ENCODE measurements at regions not wholly inside any gene's neighbourhood (a gene's known extent, or its start where the extent isn't known, plus 50 kb on each side); places are given as distances from the start of the nearest gene placed in this dataset.

DNA sequence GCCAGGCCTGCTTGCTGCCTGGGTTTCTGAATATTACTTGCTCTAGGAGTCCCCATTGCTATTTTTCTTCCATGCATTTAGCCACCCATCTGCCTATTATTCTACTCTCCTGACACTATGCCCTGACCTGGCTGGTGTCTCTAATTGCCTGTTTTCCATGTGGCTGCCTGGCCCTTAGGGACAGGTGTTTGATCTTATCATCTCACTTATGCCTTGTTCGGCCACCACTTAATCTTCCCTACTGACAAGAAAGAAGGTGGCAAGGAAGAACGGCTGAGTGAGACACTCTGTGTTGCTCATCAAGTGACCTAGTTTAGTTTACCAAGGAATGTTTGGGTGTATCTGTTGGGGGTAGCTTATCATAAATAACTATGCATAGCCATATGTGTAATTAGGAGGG lies 50.4 kb upstream of the RAPH1 start:
- no peaks in the 10 kb centered on the region for H3K27me3 ChIP-seq (ENCODE audit: control insufficient read depth, insufficient read depth, low read length)
- H3K4me3 ChIP-seq (ENCODE audit: low read length): no peak overlapping the region
- WGBS (ENCODE audit: insufficient coverage): no CpG with 5 or more reads among the region's 2 CpGs
- DNase-seq: no peak
- H3K9me3 ChIP-seq (replicated peaks; ENCODE audit: control insufficient read depth, low read depth, low read length): no peaks in the 10 kb centered on the region
- peaks cover 13% of the 10 kb centered on the region for H3K4me1 ChIP-seq (ENCODE audit: control insufficient read depth, insufficient read depth, low read length)
- H3K36me3 ChIP-seq (ENCODE audit: control insufficient read depth, insufficient read depth, low read length): no peaks in the 10 kb centered on the region
- H3K27ac ChIP-seq (ENCODE audit: low read length): no peak overlapping the region

- H3K27me3 ChIP-seq (ENCODE audit: control insufficient read depth, insufficient read depth, low read length): no peaks in the 10 kb centered on the region
- H3K4me1 ChIP-seq (ENCODE audit: control insufficient read depth, insufficient read depth, low read length): peaks cover 10% of the 10 kb centered on the region
- H3K4me3 ChIP-seq (ENCODE audit: low read length): no peak overlapping the region
- no peak for DNase-seq
- WGBS (ENCODE audit: insufficient coverage): 100% methylated on average over 1 of the region's 6 CpGs
- no peak overlapping the region for H3K27ac ChIP-seq (ENCODE audit: low read length)
- H3K36me3 ChIP-seq (ENCODE audit: control insufficient read depth, insufficient read depth, low read length): no peaks in the 10 kb centered on the region
- no peaks in the 10 kb centered on the region for H3K9me3 ChIP-seq (replicated peaks; ENCODE audit: control insufficient read depth, low read depth, low read length)
Observed at GRCh38 chr2:203586206-203586605, 51.1 kb upstream of the RAPH1 start.

DNA sequence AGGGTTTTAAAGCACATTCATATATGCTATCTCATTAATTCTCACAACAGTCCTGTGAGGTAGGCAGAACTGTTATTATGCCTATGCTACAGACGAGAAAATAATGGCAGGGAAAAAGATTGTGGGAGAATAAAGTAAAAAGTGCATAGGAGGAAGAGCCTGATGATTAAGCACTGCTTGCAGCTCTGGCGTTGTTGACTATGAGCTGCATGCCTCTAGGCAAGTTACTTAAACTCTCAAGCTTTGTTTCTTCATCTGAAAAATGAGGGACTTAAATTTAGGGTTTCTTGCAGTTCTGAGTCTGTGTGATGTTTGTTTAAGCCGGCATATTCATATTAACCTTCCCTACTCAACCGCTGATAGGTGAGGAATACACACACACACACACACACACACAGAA lies 51.6 kb upstream of the RAPH1 start:
- WGBS (ENCODE audit: insufficient coverage): no CpG with 5 or more reads among the region's 4 CpGs
- H3K27me3 ChIP-seq (ENCODE audit: control insufficient read depth, insufficient read depth, low read length): no peaks in the 10 kb centered on the region
- H3K4me1 ChIP-seq (ENCODE audit: control insufficient read depth, insufficient read depth, low read length): peaks cover 10% of the 10 kb centered on the region
- H3K36me3 ChIP-seq (ENCODE audit: control insufficient read depth, insufficient read depth, low read length): no peaks in the 10 kb centered on the region
- no peak overlapping the region for H3K27ac ChIP-seq (ENCODE audit: low read length)
- DNase-seq: no peak
- no peaks in the 10 kb centered on the region for H3K9me3 ChIP-seq (replicated peaks; ENCODE audit: control insufficient read depth, low read depth, low read length)
- no peak overlapping the region for H3K4me3 ChIP-seq (ENCODE audit: low read length)

DNA sequence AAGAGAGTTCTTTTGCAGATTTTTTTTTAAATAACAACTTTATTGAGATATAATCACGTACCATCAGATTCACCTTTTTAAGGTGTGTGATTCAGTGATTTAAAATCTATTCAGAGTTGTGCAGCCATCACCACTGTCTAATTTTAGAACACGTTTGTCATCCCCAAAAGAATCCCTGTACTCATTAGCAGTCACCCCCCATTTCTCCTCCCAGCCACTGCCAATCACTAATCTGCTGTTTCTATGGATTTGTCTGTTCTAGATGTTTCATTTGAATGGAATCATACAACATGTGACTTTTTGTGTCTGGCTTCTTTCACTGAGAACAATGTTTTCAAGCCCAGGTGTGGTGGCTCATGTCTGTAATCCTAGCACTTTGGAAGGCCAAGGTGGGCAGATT lies 55.4 kb upstream of the RAPH1 start:
- peaks cover 2% of the 10 kb centered on the region for H3K4me1 ChIP-seq (ENCODE audit: control insufficient read depth, insufficient read depth, low read length)
- no peaks in the 10 kb centered on the region for H3K9me3 ChIP-seq (replicated peaks; ENCODE audit: control insufficient read depth, low read depth, low read length)
- H3K27ac ChIP-seq (ENCODE audit: low read length): no peak overlapping the region
- no peak for DNase-seq
- no peaks in the 10 kb centered on the region for H3K27me3 ChIP-seq (ENCODE audit: control insufficient read depth, insufficient read depth, low read length)
- no peak overlapping the region for H3K4me3 ChIP-seq (ENCODE audit: low read length)
- no peaks in the 10 kb centered on the region for H3K36me3 ChIP-seq (ENCODE audit: control insufficient read depth, insufficient read depth, low read length)
- no CpG with 5 or more reads among the region's 2 CpGs for WGBS (ENCODE audit: insufficient coverage)

GRCh38 chr2:203591642-203592041 lies 56.5 kb upstream of the RAPH1 start:
- DNase-seq: no peak
- H3K27ac ChIP-seq (ENCODE audit: low read length): no peak overlapping the region
- H3K4me3 ChIP-seq (ENCODE audit: low read length): no peak overlapping the region
- no peaks in the 10 kb centered on the region for H3K9me3 ChIP-seq (replicated peaks; ENCODE audit: control insufficient read depth, low read depth, low read length)
- H3K27me3 ChIP-seq (ENCODE audit: control insufficient read depth, insufficient read depth, low read length): no peaks in the 10 kb centered on the region
- no peaks in the 10 kb centered on the region for H3K36me3 ChIP-seq (ENCODE audit: control insufficient read depth, insufficient read depth, low read length)
- no peaks in the 10 kb centered on the region for H3K4me1 ChIP-seq (ENCODE audit: control insufficient read depth, insufficient read depth, low read length)

DNA sequence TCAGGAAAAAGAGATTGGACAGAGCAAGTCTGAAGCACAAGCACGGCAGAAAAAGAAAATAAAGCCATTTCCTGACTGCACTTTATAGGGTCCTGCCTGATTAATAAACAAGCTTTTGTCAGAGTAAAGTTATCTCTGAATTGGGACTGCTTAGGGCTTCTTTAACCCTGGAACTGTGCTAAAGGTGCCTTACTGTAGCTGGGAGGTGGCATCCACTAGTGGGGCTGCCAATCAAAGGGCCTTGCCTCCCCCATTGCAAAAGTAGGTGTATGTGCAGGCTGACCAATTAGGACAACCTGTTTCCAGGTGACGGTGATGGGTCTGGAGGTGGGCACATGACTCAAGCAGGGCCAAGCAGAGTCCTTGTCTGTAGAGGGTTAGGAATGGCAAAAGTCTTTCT lies 57.4 kb upstream of the RAPH1 start:
- DNase-seq: no peak
- no peaks in the 10 kb centered on the region for H3K9me3 ChIP-seq (replicated peaks; ENCODE audit: control insufficient read depth, low read depth, low read length)
- no peaks in the 10 kb centered on the region for H3K4me1 ChIP-seq (ENCODE audit: control insufficient read depth, insufficient read depth, low read length)
- no peak overlapping the region for H3K4me3 ChIP-seq (ENCODE audit: low read length)
- H3K36me3 ChIP-seq (ENCODE audit: control insufficient read depth, insufficient read depth, low read length): no peaks in the 10 kb centered on the region
- WGBS (ENCODE audit: insufficient coverage): 0% methylated on average over 1 of the region's 2 CpGs
- no peak overlapping the region for H3K27ac ChIP-seq (ENCODE audit: low read length)
- no peaks in the 10 kb centered on the region for H3K27me3 ChIP-seq (ENCODE audit: control insufficient read depth, insufficient read depth, low read length)

- no peak overlapping the region for H3K27ac ChIP-seq (ENCODE audit: low read length)
- no peaks in the 10 kb centered on the region for H3K27me3 ChIP-seq (ENCODE audit: control insufficient read depth, insufficient read depth, low read length)
- no peaks in the 10 kb centered on the region for H3K4me1 ChIP-seq (ENCODE audit: control insufficient read depth, insufficient read depth, low read length)
- no peak overlapping the region for H3K4me3 ChIP-seq (ENCODE audit: low read length)
- H3K9me3 ChIP-seq (replicated peaks; ENCODE audit: control insufficient read depth, low read depth, low read length): no peaks in the 10 kb centered on the region
- no peaks in the 10 kb centered on the region for H3K36me3 ChIP-seq (ENCODE audit: control insufficient read depth, insufficient read depth, low read length)
- DNase-seq: no peak
Observed at GRCh38 chr2:203594541-203594940, 59.4 kb upstream of the RAPH1 start.

DNA sequence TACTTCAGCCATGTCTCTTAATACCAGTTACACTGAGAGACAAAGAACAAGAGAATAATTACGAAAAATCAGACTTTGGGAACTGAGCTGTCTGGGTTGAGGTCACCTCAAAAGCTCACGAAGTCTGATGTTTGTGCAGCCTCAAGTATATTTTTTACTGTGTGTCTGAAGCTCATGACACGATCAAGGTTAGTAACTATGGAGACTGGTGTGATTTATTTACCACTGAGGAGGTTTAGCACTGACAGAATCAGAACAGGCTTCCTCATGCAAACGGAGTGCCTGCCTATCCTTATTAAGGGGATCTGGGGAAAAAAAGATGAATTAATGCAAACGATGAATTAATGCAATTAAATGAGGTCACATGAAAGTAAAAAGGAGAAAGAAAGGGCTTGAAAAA lies 61.1 kb upstream of the RAPH1 start:
- Histone ChIP-seq H3K36me3 (ENCODE audit: control insufficient read depth, insufficient read depth, low read length) (no peaks in the 10 kb centered on the region), H3K9me3 (replicated peaks; ENCODE audit: control insufficient read depth, low read depth, low read length) (no peaks in the 10 kb centered on the region), H3K4me3 (ENCODE audit: low read length) (no peak overlapping the region), H3K27ac (ENCODE audit: low read length) (no peak overlapping the region), H3K27me3 (ENCODE audit: control insufficient read depth, insufficient read depth, low read length) (no peaks in the 10 kb centered on the region), H3K4me1 (ENCODE audit: control insufficient read depth, insufficient read depth, low read length) (no peaks in the 10 kb centered on the region)
- 80% methylated on average over 4 of the region's 5 CpGs for WGBS (ENCODE audit: insufficient coverage)
- no peak for DNase-seq

DNA sequence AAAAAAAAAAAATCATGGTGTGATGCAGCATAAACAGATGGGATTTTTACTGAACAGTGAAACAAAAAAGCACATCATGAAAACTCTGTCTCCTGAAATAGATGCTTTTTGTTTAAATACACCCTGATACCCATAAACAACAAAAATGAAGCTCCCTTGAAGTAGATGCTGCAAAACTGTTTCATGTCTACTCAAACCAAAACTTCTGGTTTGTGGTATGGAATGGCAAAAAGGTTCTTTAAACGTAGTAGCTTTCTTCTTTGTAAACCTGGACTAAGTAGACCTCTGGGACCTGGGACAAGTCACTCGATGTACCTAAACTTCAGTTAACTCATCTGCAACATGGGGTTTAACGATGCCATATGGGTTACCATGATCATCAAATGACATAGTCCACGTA lies 64.4 kb upstream of the RAPH1 start:
- Histone ChIP-seq H3K9me3 (replicated peaks; ENCODE audit: control insufficient read depth, low read depth, low read length) (no peaks in the 10 kb centered on the region), H3K36me3 (ENCODE audit: control insufficient read depth, insufficient read depth, low read length) (no peaks in the 10 kb centered on the region), H3K27ac (ENCODE audit: low read length) (no peak overlapping the region), H3K4me1 (ENCODE audit: control insufficient read depth, insufficient read depth, low read length) (no peaks in the 10 kb centered on the region), H3K4me3 (ENCODE audit: low read length) (no peak overlapping the region), H3K27me3 (ENCODE audit: control insufficient read depth, insufficient read depth, low read length) (no peaks in the 10 kb centered on the region)
- no peak for DNase-seq
- 51% methylated on average over 2 of the region's 4 CpGs for WGBS (ENCODE audit: insufficient coverage)

DNA sequence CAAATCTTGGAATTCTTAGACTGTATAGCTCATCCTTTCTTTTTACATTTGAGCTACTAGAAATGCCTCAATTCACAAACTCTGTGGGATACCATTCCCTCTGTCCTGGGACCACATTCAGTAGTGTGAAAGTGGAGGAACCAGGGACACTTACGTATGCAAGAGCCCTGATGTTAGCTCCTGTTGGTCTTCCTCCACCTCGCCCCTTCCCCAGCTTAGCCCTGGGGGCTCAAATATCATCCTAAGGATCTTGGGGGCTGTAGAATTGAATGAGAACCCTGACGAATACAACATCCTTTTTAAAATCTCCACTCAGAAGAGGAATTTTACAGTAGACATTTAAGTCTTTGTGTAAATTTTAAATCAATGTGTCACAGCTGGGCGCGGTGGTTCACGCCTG lies 65.2 kb upstream of the RAPH1 start:
- Histone ChIP-seq H3K36me3 (ENCODE audit: control insufficient read depth, insufficient read depth, low read length) (no peaks in the 10 kb centered on the region), H3K4me1 (ENCODE audit: control insufficient read depth, insufficient read depth, low read length) (no peaks in the 10 kb centered on the region), H3K9me3 (replicated peaks; ENCODE audit: control insufficient read depth, low read depth, low read length) (no peaks in the 10 kb centered on the region), H3K4me3 (ENCODE audit: low read length) (no peak overlapping the region), H3K27ac (ENCODE audit: low read length) (no peak overlapping the region), H3K27me3 (ENCODE audit: control insufficient read depth, insufficient read depth, low read length) (no peaks in the 10 kb centered on the region)
- 97% methylated on average over 3 of the region's 6 CpGs for WGBS (ENCODE audit: insufficient coverage)
- no peak for DNase-seq

GRCh38 chr2:203603456-203604389 lies 68.6 kb upstream of the RAPH1 start:
- no peak overlapping the region for H3K4me3 ChIP-seq (ENCODE audit: low read length)
- no peaks in the 10 kb centered on the region for H3K27me3 ChIP-seq (ENCODE audit: control insufficient read depth, insufficient read depth, low read length)
- no CpG with 5 or more reads among the region's 10 CpGs for WGBS (ENCODE audit: insufficient coverage)
- no peaks in the 10 kb centered on the region for H3K4me1 ChIP-seq (ENCODE audit: control insufficient read depth, insufficient read depth, low read length)
- H3K27ac ChIP-seq (ENCODE audit: low read length): no peak overlapping the region
- H3K9me3 ChIP-seq (replicated peaks; ENCODE audit: control insufficient read depth, low read depth, low read length): no peaks in the 10 kb centered on the region
- no peak for DNase-seq
- no peaks in the 10 kb centered on the region for H3K36me3 ChIP-seq (ENCODE audit: control insufficient read depth, insufficient read depth, low read length)

Data from muscle of leg (tissue), 3 donors.